Adrenal gland (tissue), 9 donors: ENCODE measurements at regions not wholly inside any gene's neighbourhood (a gene's known extent, or its start where the extent isn't known, plus 50 kb on each side); places are given as distances from the start of the nearest gene placed in this dataset.

Source experiments
- DNase-seq, 7 donors: peaks; one replicate each; pipeline ENCODE4 v3.0.0-alpha.2; 2019 to 2020
- H3K27ac ChIP-seq, 5 donors: fragments of 200-600 bp; sonication (generic) in 4 of 5; 1 replicate in 3 of 5; 2 replicates in 2 of 5; pipeline versions ENCODE4 v1.5.1 to v1.8.0; 2016 to 2020; ENCODE audit warnings: mild to moderate bottlenecking in 1 of 5
- H3K27me3 ChIP-seq: fragments of 200-600 bp; 2 replicates; pipeline ENCODE4 v1.8.0; 2021
- H3K36me3 ChIP-seq, 2 donors: fragments of 200-600 bp; replicated peaks in 1 of 2; 1 replicate in 1 of 2; 2 replicates in 1 of 2; pipeline versions ENCODE4 v1.5.1 to v1.8.0; 2018 to 2022
- H3K4me1 ChIP-seq, 2 donors: fragments of 200-600 bp; replicated peaks in 1 of 2; 1 replicate in 1 of 2; 2 replicates in 1 of 2; pipeline versions ENCODE4 v1.5.1 to v1.8.0; 2018 to 2021
- H3K4me3 ChIP-seq, 4 donors: fragments of 200-600 bp; sonication (generic) in 3 of 4; one replicate each; pipeline ENCODE4 v1.5.1; 2016 to 2018
- H3K9me3 ChIP-seq, 3 donors: fragments of 200-600 bp; sonication (generic) in 1 of 3; replicated peaks in 1 of 3; 1 replicate in 2 of 3; 2 replicates in 1 of 3; pipeline versions ENCODE4 v1.5.1 to v1.8.0; 2016 to 2021
- POLR2A ChIP-seq, 2 donors: fragments of 450-650 bp; IDR thresholded peaks; one replicate each; pipeline ENCODE4 v1.6.1; 2017; ENCODE audit warnings: antibody characterized with exemption in 2 of 2, mild to moderate bottlenecking in 2 of 2, moderate library complexity in 1 of 2
- WGBS, 4 donors: extraction: QIAGEN DNeasy Blood & Tissue Kit in 2 of 4; methylation state at CpG; one replicate each; pipeline versions ENCODE4 v1.1.5 to v1.1.7; 2013 to 2017; 5-methylcytosine and 5-hydroxymethylcytosine counted together
- intact Hi-C, 2 donors: fragments of 100-400 bp; cut with DNase I; formaldehyde crosslinking; loops; one replicate each; pipeline versions ENCODE4 v1.14.1 to v1.15.0; 2022 to 2023
- TF ChIP-seq, protein P1 (sequence below), 6 experiments: fragments of 450-650 bp in 4 of 6; fragments of 200-600 bp in 2 of 6; sonication (generic) in 1 of 6; IDR thresholded peaks; 1 replicate in 5 of 6; 2 replicates in 1 of 6; pipeline versions ENCODE4 v1.5.1 to v1.8.0; 2016 to 2021; ENCODE audit warnings: antibody characterized with exemption in 6 of 6, mild to moderate bottlenecking in 2 of 6, moderate library complexity in 1 of 6
- donor health status: healthy with polysubstance abuse.
- donor health status: Bipolar disorder and iron deficiency.
- donor health status: DM: yes; HTN: yes; CAD: no.
- donor health status: DM: no; HTN: no; CAD: no.
- donor health status: DM: no; HTN: no; CAD: no.

DNA sequence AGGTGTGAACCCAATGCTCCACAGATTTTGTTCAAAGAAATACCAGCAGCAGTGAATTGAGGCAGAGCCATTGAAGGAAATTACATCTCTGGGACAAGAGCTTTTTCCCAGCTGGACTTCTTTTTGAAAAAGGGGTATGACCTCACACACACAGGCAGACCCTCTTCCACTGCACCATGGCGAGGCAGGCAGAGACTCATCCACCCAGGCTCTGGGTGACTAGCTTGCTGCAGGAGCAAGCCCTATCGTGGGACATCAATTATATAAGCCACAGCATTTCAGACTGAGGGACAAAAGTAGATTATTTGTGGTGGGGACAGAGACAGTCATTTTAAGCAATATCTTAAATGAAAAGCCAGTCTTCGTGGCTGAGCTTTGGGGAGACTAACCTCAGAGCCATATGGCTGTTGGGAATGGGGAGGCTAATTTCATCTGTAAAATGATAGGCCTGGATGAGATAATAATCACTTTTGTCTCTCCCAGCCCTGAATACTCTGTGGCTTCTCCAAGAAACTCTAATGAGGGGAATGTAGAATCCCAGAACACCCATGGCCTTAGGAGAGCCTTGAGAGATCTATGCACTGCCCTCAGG lies 113.1 kb upstream of the TNC start:
- DNase-seq = no peak
- intact Hi-C loops = no loop called here
- Histone ChIP-seq H3K27me3 (no peaks in the 10 kb centered on the region), H3K9me3 (no peaks in the 10 kb centered on the region), H3K36me3 (no peaks in the 10 kb centered on the region), H3K4me3 (no peak overlapping the region), H3K27ac (no peak overlapping the region), H3K4me1 (no peaks in the 10 kb centered on the region)
- no peak for TF ChIP-seq POLR2A (IDR thresholded peaks at IDR 0.05)
- TF ChIP-seq, protein P1, sequence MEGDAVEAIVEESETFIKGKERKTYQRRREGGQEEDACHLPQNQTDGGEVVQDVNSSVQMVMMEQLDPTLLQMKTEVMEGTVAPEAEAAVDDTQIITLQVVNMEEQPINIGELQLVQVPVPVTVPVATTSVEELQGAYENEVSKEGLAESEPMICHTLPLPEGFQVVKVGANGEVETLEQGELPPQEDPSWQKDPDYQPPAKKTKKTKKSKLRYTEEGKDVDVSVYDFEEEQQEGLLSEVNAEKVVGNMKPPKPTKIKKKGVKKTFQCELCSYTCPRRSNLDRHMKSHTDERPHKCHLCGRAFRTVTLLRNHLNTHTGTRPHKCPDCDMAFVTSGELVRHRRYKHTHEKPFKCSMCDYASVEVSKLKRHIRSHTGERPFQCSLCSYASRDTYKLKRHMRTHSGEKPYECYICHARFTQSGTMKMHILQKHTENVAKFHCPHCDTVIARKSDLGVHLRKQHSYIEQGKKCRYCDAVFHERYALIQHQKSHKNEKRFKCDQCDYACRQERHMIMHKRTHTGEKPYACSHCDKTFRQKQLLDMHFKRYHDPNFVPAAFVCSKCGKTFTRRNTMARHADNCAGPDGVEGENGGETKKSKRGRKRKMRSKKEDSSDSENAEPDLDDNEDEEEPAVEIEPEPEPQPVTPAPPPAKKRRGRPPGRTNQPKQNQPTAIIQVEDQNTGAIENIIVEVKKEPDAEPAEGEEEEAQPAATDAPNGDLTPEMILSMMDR (IDR thresholded peaks at IDR 0.05) = no peak
- 62 to 74% (median 70%) methylated on average over 3 of the region's 3 CpGs for WGBS, 4 donors

- Histone ChIP-seq H3K27me3 (no peaks in the 10 kb centered on the region), H3K4me3 (no peak overlapping the region), H3K27ac (no peak overlapping the region), H3K9me3 (no peaks in the 10 kb centered on the region), H3K36me3 (no peaks in the 10 kb centered on the region), H3K4me1 (no peaks in the 10 kb centered on the region)
- intact Hi-C loops = no loop called here
- no peak for DNase-seq
- TF ChIP-seq, protein P1 (IDR thresholded peaks at IDR 0.05) = no peak
Observed at GRCh38 chr9:115232181-115232774, 114.3 kb upstream of the TNC start.

DNA sequence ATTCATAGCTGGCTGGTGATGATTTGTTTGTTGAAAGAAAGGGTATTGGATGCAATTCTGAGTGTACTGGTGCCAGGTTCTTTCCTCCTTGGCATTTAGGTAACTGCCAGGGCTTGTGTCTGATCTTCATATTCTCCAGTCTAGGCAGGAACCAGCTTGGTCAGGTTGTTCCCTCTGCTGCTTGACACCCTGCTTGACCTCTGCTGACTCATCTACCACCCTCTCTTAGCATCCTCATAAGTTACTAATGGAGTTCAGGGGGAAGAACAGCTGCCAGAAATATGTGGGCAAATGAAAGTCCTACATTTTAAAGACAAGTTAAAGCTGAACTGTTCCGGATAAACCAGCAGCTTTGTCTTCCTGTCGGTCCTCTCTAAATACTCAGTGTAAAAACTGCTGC lies 116.1 kb upstream of the TNC start:
- intact Hi-C loops = no loop called here
- peak in 1 of 7 donors; percentile 18 for DNase-seq
- H3K4me1 ChIP-seq = no peaks in the 10 kb centered on the region
- H3K36me3 ChIP-seq = no peaks in the 10 kb centered on the region
- TF ChIP-seq, protein P1 (IDR thresholded peaks at IDR 0.05) = no peak
- no peak for TF ChIP-seq POLR2A (IDR thresholded peaks at IDR 0.05)
- 55 to 65% (median 60%) methylated on average over 2 of the region's 2 CpGs for WGBS, 4 donors
- H3K27me3 ChIP-seq = no peaks in the 10 kb centered on the region
- H3K27ac ChIP-seq = no peak overlapping the region
- H3K4me3 ChIP-seq = no peak overlapping the region
- H3K9me3 ChIP-seq = no peaks in the 10 kb centered on the region

GRCh38 chr9:115235221-115235620 lies 117.3 kb upstream of the TNC start:
- Histone ChIP-seq H3K27ac (no peak overlapping the region), H3K9me3 (no peaks in the 10 kb centered on the region), H3K27me3 (no peaks in the 10 kb centered on the region), H3K36me3 (no peaks in the 10 kb centered on the region), H3K4me1 (no peaks in the 10 kb centered on the region), H3K4me3 (no peak overlapping the region)
- 73 to 85% (median 81%) methylated on average over 1 of the region's 1 CpG for WGBS, 4 donors
- no peak for DNase-seq
- no peak for TF ChIP-seq POLR2A (IDR thresholded peaks at IDR 0.05)
- TF ChIP-seq, protein P1 (IDR thresholded peaks at IDR 0.05) = no peak
- intact Hi-C loops = no loop called here
